ENCODE measurements at regions not wholly inside any gene's neighbourhood (a gene's known extent, or its start where the extent isn't known, plus 50 kb on each side); places are given as distances from the start of the nearest gene placed in this dataset.
"Not testable (repeated sequence)": the region's sequence is repeated elsewhere in the genome, so short reads cannot be mapped to it uniquely, and the experiment has no call there.

DNA sequence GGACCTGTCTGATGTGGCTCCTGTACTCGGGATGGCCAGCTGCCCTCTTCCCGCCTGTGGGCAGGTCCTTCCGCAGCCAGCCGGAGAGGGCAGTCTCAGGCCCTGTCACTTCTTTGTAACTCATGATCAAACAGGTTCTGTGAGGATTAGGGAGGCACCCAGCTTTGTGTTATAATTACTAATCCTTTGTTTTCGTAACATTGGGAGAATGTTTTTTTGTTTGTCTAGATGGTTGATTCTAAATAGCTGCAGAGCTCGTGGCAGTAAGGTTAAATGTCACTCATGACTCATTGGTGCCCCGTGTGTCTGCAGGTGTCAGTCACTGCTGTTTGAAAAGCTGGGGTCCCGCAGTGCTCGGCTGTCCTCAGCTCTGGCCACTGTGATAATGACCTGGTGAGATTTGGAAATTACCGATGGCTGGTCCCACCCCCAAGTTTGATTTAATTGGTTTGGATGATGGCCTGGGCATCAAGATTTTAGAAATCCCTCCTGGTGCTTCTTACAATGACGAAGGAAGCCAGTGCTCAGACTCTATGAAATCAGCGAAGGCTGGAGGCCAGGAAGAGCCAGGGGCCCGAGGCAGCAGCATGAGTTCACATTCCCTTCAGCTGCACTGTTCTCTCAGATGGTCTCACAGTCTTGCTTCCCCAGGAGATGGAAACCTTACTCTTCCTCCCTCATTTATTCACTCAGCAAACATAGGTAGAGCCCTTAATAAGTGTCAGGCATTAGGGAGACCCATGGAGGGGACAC, 172.8 kb downstream of the VAPA start:
- no peak for DNase-seq

DNA sequence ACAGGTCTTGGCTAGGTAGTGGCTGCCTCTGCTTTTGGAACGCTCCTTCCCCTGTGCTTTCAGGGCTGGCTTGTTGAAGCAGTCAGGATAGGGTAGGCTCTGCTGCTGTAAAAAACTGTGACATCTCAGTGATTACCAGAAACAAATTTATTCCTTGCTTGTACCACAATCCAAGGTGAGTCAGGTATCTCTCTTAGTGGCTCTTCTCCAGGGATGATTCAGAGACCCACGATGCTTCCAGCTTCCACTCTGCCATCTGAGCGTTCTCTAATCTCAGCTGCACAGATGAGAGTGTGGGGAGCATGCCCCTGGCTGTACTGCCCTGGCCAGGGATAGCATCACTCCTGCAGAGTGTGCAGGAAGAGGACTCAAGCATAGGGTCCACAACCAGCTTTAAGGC, 174.9 kb downstream of the VAPA start:
- no peak for DNase-seq

DNA sequence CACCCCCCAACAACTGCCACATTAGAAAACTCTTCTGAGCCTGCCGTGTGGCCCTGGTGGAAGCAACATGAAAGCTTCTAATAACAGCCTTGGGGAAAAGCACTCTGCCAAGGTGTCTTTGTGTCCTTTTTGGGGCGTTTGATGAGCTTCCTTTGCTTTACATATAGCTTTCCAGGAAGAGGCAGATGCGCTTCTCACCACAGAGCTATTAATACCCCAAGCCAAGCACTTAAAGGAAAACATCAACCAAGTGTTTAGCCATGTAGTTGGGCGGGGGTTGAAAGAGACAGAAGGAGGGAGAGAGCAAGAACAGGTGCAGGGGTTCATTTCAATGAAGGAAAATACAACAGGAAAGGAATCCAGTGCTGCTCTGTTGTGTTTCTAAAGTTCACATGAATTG, 176.1 kb downstream of the VAPA start:
- DNase-seq: no peak

DNA sequence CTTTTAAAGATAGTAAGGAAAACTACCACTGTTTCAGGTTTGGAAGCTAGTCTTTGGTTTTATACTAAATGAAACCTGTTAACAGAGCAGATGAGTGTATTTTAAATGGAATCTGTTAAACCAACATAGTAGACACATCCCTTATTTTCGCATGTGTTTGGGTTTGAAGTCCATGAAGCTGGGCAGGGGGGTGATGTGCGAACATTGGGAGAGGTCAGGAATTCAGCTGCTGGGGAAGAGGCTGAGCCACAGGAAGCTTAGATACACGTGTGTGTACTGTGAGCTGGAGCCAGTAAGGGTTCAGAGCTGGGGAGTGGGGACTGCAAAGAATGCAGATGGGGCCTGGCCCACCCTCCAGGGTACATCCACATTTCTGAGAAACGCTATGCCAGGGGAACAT, 176.9 kb downstream of the VAPA start:
- no peak for DNase-seq

DNA sequence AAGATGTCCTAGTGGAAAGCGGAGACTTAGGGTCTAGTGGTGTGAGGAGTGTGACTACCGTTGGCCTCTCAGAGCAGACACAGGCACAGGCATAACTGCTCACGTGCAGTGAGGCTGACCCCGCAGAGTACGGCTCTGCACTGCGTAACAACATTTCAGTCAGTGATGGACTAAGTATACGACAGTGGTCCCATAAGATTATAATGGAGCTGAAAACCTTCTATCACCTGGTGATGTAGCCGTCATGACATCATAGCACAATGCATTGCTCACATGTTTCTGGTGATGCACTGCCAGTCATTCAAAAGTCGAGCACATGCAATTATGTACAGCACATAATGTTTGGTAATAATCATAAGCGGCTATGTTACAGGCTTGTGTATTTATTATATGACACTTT, 179.6 kb downstream of the VAPA start:
- no peak for DNase-seq

DNA sequence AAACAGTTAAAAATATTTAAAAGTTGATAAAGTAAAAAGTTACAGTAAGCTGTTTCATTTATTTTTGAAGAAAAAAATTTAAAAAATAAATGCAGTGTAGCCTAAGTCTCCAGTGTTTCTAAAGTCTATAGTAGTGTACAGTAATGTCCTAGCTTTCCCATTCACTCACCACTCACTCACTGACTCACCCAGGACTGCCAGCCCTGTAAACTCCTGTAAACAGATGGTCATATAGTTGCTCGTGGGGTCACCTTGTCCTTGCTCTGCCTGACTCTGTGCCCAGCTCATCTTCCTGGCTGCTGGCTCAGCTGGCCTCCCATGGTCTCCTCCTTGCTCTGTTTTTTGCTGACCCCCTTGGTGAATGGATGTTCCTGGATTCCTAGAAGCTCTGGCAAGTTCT, 180.3 kb downstream of the VAPA start:
- DNase-seq: no peak

DNA sequence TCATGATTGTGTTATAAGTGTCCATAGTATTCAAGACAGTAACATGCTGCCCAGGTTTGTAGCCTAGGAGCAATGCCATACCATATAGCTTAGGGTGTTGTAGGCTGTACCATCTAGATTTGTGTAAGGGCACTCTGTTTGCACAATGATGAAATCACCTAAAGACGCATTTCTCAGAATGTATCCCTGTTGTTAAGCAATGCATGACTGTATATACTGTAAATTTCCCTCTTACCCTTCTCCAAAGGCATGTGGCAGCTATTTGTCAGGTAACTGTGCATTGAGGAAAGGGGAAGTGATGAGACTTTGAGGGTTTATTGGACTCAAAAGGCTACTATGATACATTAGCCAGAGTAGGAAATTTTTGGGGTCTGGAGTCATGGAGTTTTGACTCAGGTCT, 180.8 kb downstream of the VAPA start:
- no peak for DNase-seq

DNA sequence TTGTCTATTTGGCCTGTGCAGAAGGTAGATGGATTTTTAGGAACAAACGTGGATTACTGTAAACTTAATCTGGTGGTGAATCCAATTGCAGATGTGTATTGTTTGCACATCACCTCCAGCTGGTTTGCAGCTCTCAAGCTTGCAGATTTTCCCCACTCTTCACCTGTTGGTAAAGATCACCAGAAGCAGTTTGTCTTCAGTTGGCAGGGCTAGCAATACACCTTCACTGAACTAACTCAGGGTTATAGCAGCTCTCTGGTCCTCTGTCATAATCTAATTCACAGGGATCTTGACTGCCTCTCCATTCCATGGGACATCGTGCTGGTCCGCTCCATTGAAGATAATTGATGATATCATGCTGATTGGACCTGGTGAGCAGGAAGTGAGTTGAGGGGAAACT, 181.5 kb downstream of the VAPA start:
- DNase-seq: no peak

DNA sequence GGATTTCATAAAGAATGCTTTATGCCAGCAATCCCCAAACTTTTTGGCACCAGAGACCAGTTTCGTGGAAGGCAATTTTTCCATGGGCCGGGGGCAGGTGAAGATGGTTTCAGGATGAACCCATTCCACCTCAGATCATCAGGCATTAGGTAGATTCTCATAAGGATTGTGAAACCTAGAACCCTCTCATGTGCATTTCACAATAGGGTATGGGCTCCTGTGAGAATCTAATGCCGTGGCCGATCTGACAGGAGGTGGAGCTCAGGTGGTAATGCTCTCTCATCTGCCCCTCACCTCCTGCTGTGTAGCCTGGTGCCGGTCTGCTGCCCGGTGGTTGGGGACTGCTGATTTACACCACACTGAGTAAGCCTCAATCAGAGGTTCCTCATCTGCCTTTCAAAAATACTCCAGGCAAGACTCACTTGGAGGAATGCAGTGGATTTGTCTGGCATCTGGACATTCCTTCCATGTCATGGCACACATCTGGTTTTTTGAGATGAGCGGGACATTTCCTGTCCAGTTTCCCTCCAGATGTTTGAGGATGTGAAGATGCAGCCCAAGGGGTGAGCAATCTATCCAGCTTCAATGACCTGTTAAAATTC, 185.8 kb downstream of the VAPA start:
- no peak for DNase-seq

DNA sequence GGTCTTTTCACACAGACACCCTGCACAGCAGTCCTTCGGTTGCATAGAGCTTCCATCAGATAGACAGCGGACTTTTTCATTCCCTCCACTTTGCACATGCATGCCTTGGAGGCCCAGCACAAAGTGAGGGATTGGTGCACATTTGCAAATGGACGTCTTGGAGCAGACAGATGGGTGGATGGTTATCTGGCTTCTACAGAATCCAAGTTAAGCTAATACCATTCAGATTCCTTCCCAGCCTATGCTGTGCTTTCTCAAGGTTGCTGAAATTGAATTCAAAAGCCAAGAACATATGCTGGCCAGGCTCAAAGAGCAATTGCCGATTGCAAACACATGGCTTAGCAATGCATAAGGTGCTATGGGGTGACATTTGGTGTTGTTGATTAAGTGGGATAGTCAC, 186.4 kb downstream of the VAPA start:
- DNase-seq: no peak

DNA sequence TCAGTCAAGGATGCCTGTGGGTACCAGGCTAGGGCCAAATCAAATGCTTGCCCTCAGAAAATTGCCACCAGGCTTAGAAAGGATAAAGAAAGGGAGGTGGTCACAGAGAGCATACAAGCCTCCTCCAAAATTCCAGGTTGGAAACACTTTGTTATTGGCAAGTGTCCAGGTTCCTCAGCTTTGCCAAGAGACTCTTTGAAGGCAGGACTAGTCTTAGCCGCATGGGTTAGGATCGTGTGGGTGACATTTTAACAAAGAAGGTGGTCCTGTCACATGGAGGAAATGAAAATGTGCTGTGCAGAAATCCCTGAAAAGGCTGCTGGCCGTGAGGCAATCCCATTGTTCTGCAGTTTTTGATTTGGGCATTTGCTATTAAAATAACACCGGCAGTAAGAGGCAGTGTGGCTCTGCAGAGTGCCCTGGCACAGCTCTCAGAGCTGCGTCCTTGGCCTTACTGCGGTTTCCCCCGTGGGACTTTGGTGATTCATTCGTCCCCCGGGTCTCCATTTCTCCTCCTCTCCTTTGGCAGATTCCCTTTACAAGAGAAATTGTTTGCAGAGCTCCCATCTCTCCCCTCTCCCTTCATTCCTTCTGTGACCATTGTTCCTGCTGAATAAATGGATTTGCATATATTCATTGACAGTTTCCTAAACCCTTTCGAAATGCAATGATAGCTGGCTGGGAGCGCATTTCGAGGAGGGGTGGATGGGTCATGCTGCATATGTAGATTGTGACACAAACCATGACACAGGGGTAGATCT, 187.3 kb downstream of the VAPA start:
- no peak for DNase-seq

DNA sequence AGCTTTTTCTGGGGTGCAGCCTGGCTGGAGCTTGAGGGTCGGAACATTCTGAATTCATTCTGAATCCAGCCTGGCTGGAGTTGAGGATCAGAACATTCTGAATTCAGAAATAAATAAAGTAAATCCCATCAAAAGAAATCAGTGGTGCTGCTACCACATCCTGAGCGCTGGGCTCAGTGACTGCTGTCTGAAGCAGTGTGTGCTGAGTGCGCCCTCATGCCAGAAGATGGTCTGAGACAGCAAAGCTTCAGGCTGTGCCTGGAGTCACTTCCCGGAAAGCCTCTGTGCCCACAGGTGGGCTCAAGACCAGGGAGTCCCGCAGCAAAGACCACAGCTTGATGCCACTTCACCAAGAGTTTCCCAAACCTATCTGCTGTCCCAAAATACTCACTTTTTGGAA, 187.9 kb downstream of the VAPA start:
- DNase-seq: no peak

DNA sequence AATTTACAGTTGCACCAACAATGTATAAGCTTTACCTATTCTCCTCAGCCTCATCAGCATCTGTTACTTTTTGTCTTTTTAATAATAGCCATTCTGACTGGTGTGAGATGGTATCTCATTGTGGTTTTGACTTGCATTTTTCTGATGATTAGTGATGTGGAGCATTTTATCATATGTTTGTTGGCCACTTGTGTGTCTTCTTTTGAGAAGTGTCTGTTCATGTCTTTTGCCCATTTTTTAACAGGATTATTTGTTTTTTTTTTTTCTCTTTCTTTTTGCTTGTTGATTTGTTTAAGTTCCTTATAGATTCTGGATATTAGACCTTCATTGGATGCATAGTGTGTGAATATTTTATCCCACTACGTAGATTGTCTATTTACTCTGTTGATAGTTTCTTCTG, 191.3 kb downstream of the VAPA start:
- not testable (repeated sequence) for DNase-seq

DNA sequence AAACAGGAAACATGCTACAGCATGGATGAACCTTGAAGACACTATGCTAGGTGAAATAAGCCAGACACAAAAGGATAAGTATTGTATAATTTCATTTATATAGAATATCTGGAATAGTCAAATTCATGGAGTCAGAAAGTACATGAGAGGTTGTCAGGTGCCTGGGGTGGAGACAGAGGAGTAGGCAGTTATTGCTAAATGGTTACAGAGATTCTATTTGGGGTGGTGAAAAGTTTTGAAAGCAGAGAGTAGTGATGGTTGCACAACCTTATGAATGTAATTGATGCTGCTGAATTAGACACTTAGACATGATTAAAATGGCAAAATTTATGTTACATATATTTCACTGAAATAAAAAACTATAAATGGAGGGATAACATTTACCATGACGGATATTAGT, 197.4 kb downstream of the VAPA start:
- DNase-seq: no peak

DNA sequence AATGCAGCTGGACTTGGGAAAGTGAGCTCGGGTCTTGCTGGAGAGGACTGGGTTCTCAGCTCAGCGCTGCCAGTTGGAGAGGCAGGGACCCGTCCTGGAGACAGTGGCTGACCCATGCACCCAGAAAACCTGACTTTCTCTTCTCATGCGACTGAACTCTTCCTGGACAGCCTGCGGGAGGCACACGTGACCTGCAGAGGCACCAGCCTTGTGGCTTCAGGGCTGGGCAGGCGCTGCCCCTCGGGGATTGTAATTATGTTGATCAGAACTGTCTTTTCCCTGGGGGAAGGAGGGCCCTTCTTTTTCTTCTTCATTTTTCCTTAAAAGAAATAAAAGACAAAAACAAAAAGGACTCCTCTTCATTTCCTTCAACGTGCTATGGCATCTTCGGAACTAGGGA, 198.1 kb downstream of the VAPA start:
- DNase-seq: no peak

DNA sequence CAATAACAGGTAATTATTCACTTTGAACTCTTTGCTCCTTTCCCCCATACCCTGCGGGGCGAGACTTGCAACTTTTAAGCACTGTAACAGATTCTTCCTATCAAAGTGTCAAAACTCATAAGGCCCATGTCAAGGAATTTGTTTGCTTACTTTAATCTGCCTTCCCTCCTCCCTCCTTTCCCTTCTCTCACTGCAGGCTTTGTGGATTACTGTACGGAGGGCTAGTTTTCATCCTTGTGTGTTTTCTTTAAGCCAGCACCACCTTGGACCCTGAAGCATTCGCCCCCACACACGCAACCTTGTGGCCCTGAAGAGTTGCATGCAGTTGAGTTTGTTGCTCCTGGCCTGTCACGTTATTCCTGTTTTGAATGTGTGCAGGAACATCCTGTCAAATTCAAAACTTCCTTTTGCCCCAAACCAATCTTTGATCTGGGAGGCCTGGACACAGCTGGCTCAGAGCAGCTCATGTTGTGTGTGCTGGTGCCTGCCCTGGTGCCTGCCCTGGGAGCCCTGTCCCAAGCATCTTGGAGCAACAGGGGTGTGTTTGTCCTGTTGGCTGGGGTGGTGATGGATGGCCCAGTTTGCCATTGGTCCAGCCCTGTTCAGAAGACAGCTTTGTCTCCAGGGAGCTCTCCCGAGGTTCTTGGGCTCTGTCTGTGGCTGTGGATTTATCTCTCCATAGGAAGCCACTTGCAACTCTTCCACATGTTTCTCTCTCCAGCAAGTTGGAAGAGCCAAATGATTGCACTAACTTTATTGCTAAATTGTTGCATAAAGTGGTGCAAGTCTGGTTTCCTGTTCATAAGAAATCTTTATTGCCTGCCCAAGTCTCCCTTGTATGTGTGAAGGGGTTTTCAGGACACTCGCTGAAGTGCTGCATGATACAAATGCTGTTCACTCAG, 199.6 kb downstream of the VAPA start:
- no peak for DNase-seq

DNA sequence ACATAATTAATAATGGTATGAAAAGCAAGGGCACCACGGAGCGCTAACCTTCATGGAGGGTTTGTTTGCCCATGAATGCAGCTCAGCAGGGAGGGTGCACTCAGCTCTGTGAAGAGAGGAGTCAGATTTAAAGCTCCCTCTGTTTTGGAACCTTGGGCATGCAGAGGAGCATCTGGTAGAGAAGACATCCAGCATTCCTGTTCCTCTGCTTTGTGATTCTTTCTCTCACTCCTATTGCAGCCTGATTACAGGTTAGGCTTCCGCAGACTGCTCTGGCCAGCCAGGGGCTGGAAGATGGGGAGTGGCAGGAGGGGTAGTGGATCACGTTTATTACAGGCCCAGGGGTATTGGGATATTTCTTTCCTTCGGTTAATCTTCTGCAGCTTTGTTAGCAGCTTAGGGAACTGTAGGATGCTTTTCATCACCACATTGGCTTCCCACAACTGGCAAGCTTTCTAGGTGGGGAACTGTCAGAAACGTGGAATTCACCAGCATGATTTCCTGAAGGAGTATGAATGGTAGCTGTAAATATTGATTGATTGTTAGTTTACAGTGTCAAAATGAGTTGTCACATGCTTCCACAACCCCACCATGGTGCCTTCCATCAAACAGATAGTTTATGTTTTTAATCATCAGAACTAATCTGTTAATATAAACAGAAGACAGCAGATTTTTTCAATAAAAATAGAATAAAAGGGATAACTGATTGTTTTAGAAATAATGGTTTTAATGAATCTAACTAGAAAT, 201.1 kb downstream of the VAPA start:
- DNase-seq: no peak

DNA sequence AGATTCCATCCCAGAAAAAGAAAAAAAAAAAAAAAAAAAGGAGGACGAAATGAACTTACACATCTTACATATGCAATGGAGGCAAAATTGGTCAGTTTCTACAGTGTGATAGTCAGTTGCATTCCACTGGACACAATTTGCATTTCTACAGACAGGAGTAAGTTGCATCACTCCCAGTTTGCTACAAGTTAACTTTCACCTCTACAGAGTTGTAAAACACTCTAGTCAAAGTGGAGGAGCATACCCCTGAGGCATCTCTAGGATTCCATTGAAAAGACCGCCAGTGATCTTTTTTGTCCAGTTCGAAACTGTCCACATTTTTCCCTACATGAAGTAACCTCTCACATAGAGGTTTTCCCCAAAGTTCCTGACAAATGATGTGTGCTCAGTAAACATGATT, 202.8 kb downstream of the VAPA start:
- no peak for DNase-seq

DNA sequence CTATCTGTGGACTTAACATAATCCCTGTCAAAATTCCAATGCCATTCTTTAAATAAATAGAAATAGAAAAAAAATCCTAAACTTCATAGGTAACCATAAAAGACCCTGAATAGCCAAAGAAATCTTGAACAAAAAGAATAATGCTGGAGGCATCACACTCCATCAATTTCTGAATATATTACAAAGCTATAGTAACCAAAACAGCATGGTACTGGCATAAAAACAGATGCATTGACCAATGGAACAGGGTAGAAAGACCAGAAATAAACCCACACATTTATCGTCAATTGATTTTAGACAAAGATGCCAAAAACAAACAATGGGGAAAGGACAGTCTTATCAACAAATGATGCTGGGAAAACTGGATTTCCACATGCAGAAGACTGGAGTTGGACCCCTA, 205.7 kb downstream of the VAPA start:
- no peak for DNase-seq

DNA sequence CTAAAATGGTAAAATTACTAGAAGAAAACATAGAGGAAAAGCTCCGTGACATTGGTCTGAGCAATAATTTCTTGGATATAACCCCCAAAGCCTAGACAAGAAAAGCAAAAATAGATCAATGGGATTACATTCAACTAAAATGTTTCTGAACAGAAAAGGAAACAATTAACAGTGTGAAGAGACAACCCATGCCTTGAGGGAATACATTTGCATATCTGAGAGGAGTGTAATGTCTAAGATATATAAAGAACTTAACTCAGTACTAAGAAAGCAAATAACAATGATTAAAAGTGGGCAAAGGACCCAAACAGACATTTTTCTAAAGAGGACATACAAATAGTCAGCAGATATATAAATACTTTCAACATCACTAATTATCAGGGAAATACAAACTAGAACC, 206.2 kb downstream of the VAPA start:
- no peak for DNase-seq

DNA sequence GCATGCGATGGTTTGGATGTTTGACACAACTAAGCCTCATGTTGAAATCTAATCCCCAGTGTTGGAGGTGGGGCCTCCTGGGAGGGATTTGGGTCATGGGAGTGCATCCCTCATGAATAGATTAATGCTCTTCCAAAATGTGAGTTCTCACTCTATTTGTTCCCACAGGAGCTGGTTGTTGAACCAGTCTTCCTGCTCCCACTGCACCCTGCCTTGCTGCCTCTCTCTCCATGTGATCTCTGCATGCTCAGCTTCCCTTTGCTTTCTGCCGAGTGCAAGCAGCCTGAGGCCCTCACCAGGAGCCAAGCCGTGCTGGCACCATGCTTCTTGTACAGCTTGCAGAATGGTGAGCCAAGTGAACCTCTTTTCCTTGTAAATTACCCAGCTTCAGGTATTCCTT, 206.8 kb downstream of the VAPA start:
- DNase-seq: no peak

DNA sequence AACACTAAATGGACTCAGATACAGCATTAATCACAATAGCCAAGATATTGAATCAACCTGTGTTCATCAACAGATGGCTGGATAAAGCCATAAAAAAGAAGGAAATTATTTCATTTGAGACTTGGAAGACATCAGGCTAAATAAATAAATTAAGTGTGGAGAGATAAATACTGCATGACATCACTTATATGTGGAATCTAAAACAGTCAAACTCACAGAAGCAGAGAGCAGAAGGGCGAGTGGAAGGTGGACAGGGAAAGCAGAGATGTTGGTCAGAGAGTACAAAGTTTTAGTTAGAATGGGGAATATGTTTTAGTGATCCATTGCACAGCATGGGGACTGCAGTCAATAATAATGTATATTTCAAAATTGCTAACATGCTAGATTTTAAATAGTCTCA, 207.2 kb downstream of the VAPA start:
- no peak for DNase-seq

All from NCI-H1436 (cell line).